ENCODE measurements at regions not wholly inside any gene's neighbourhood (a gene's known extent, or its start where the extent isn't known, plus 50 kb on each side); places are given as distances from the start of the nearest gene placed in this dataset.

- no peaks in the 10 kb centered on the region for H3K36me3 ChIP-seq (ENCODE audit: control insufficient read depth, insufficient read depth, low read length)
- no CpG with 5 or more reads among the region's 5 CpGs for WGBS (ENCODE audit: insufficient coverage, low lambda C conversion rate)
These were observed 62.8 kb upstream of the C3orf80 start for GRCh38 chr3:160162440-160162839.

DNA sequence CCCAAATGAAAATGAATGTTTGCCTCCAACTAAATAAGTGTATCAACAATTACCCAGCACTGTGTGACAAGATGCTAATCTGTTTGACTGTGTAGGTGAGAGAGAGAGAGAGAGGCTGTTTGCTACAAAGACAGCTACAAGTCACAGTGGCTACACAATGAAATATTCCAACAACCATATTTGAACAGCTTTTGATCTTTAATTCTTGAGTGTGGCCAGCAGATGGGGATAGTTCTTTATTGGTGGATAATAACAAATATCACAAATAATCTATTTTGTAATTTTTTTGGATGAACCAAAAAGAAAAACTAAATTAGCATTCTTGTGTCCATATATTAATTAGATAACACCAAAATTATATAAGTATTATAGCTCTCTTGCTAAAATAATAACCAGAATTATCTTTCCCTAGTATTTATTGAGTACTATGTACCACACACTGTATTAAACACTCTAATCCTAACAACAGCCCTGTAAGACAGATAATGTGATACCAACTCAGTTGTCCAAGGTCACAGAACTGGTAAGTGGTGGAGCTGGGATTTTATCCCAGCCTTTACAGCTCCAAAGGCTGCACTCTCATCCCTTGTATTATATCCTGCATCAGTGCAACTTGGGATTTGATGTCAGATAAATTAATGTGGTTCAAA, 61.9 kb upstream of the C3orf80 start:
- Histone ChIP-seq H3K4me3 (ENCODE audit: low read length) (no peak overlapping the region), H3K27ac (ENCODE audit: low read length) (no peak overlapping the region), H3K9me3 (ENCODE audit: control insufficient read depth, low read depth, low read length) (no peaks in the 10 kb centered on the region), H3K36me3 (ENCODE audit: control insufficient read depth, insufficient read depth, low read length) (no peaks in the 10 kb centered on the region), H3K4me1 (ENCODE audit: control insufficient read depth, insufficient read depth, low read length) (no peaks in the 10 kb centered on the region), H3K27me3 (ENCODE audit: control insufficient read depth, insufficient read depth, low read length) (no peaks in the 10 kb centered on the region)
- DNase-seq: peak in 1 of 2 donors; percentile 15

More at GRCh38 chr3:160162440-160162839, 62.8 kb upstream of the C3orf80 start:
- Histone ChIP-seq H3K27ac (ENCODE audit: low read length) (no peak overlapping the region), H3K4me1 (ENCODE audit: control insufficient read depth, insufficient read depth, low read length) (no peaks in the 10 kb centered on the region), H3K4me3 (ENCODE audit: low read length) (no peak overlapping the region), H3K27me3 (ENCODE audit: control insufficient read depth, insufficient read depth, low read length) (no peaks in the 10 kb centered on the region), H3K9me3 (ENCODE audit: control insufficient read depth, low read depth, low read length) (no peaks in the 10 kb centered on the region)
- no peak for DNase-seq

DNA sequence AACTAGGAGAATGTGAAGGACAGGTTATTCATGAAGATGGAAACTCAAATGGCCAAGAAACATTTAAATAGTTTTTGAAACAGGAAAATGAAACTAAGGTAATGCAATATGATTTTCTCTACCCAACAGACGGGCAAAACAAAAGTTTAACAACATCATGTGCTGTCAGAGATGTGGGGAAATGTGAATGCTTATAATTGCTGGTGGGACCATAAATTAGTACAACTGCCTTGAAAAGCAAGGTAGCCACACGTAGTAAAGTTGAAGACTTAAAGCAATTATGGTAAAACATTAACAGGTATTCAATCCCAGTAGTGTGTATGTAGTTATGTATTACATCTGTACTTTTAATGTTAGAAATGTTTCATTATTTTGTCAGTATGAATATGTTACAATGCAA, 57.0 kb upstream of the C3orf80 start:
- peak; percentile 23 to 78 for DNase-seq
- Histone ChIP-seq H3K27ac (ENCODE audit: low read length) (no peak overlapping the region), H3K4me1 (ENCODE audit: control insufficient read depth, insufficient read depth, low read length) (peaks cover 3% of the 10 kb centered on the region), H3K27me3 (ENCODE audit: control insufficient read depth, insufficient read depth, low read length) (no peaks in the 10 kb centered on the region), H3K36me3 (ENCODE audit: control insufficient read depth, insufficient read depth, low read length) (no peaks in the 10 kb centered on the region), H3K4me3 (ENCODE audit: low read length) (no peak overlapping the region), H3K9me3 (ENCODE audit: control insufficient read depth, low read depth, low read length) (no peaks in the 10 kb centered on the region)
- 14% methylated on average over 1 of the region's 2 CpGs for WGBS (ENCODE audit: insufficient coverage, low lambda C conversion rate)

GRCh38 chr3:160169139-160169976, 55.9 kb upstream of the C3orf80 start:
- Histone ChIP-seq H3K36me3 (ENCODE audit: control insufficient read depth, insufficient read depth, low read length) (no peaks in the 10 kb centered on the region), H3K4me1 (ENCODE audit: control insufficient read depth, insufficient read depth, low read length) (peaks cover 3% of the 10 kb centered on the region), H3K27ac (ENCODE audit: low read length) (no peak overlapping the region), H3K4me3 (ENCODE audit: low read length) (no peak overlapping the region), H3K27me3 (ENCODE audit: control insufficient read depth, insufficient read depth, low read length) (no peaks in the 10 kb centered on the region), H3K9me3 (ENCODE audit: control insufficient read depth, low read depth, low read length) (no peaks in the 10 kb centered on the region)
- WGBS (ENCODE audit: insufficient coverage, low lambda C conversion rate): 92% methylated on average over 2 of the region's 7 CpGs
- no peak for DNase-seq

- H3K27me3 ChIP-seq (ENCODE audit: control insufficient read depth, insufficient read depth, low read length): no peaks in the 10 kb centered on the region
- DNase-seq: no peak
- H3K4me1 ChIP-seq (ENCODE audit: control insufficient read depth, insufficient read depth, low read length): peaks cover 3% of the 10 kb centered on the region
- WGBS (ENCODE audit: insufficient coverage, low lambda C conversion rate): 100% methylated on average over 1 of the region's 3 CpGs
- H3K36me3 ChIP-seq (ENCODE audit: control insufficient read depth, insufficient read depth, low read length): no peaks in the 10 kb centered on the region
- H3K27ac ChIP-seq (ENCODE audit: low read length): no peak overlapping the region
- H3K4me3 ChIP-seq (ENCODE audit: low read length): no peak overlapping the region
- H3K9me3 ChIP-seq (ENCODE audit: control insufficient read depth, low read depth, low read length): no peaks in the 10 kb centered on the region
These were observed 54.5 kb upstream of the C3orf80 start for GRCh38 chr3:160170409-160171370.

GRCh38 chr3:160171813-160172212, 53.4 kb upstream of the C3orf80 start:
- H3K4me3 ChIP-seq (ENCODE audit: low read length): no peak overlapping the region
- 95% methylated on average over 2 of the region's 3 CpGs for WGBS (ENCODE audit: insufficient coverage, low lambda C conversion rate)

GRCh38 chr3:160174621-160175020, 50.6 kb upstream of the C3orf80 start:
- no peak for DNase-seq
- no peak overlapping the region for H3K27ac ChIP-seq (ENCODE audit: low read length)
- H3K4me1 ChIP-seq (ENCODE audit: control insufficient read depth, insufficient read depth, low read length): no peaks in the 10 kb centered on the region
- no peaks in the 10 kb centered on the region for H3K36me3 ChIP-seq (ENCODE audit: control insufficient read depth, insufficient read depth, low read length)
- H3K27me3 ChIP-seq (ENCODE audit: control insufficient read depth, insufficient read depth, low read length): no peaks in the 10 kb centered on the region
- no peak overlapping the region for H3K4me3 ChIP-seq (ENCODE audit: low read length)
- 100% methylated on average over 1 of the region's 2 CpGs for WGBS (ENCODE audit: insufficient coverage, low lambda C conversion rate)
- peaks cover 6% of the 10 kb centered on the region for H3K9me3 ChIP-seq (ENCODE audit: control insufficient read depth, low read depth, low read length)

More at GRCh38 chr3:160171813-160172212, 53.4 kb upstream of the C3orf80 start:
- H3K27me3 ChIP-seq (ENCODE audit: control insufficient read depth, insufficient read depth, low read length): no peaks in the 10 kb centered on the region
- H3K4me1 ChIP-seq (ENCODE audit: control insufficient read depth, insufficient read depth, low read length): peaks cover 3% of the 10 kb centered on the region
- no peak for DNase-seq
- no peaks in the 10 kb centered on the region for H3K36me3 ChIP-seq (ENCODE audit: control insufficient read depth, insufficient read depth, low read length)
- no peaks in the 10 kb centered on the region for H3K9me3 ChIP-seq (ENCODE audit: control insufficient read depth, low read depth, low read length)
- H3K27ac ChIP-seq (ENCODE audit: low read length): no peak overlapping the region
